ENCODE measurements at regions not wholly inside any gene's neighbourhood (a gene's known extent, or its start where the extent isn't known, plus 50 kb on each side); places are given as distances from the start of the nearest gene placed in this dataset.
"Not testable (repeated sequence)": the region's sequence is repeated elsewhere in the genome, so short reads cannot be mapped to it uniquely, and the experiment has no call there.

DNA sequence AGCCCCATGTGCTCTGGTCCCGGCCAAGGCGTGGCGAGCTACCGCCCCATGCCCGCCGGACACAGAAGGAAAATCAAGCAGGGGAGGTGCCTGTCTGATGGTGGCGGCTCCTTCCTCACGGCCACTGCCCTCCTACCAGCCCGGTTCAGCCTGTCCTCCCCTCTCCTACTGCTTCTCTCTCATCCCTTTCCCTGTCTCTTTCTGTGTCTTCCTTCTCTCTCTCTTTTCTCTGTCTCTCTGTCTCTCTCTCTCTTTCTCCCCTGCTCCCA is 279.1 kb downstream of the ASMT start:
- TF ChIP-seq PAX5 (IDR thresholded peaks at IDR 0.05; ENCODE audit: insufficient read depth, low read length, severe bottlenecking) = no peak
- no peak for TF ChIP-seq POLR2A (IDR thresholded peaks at IDR 0.05; ENCODE audit: low read depth, low read length)
- no peak for TF ChIP-seq POU2F2 (IDR thresholded peaks at IDR 0.05; ENCODE audit: low read depth, low read length)
- no peak for TF ChIP-seq SPI1 (IDR thresholded peaks at IDR 0.05; ENCODE audit: low read depth, low read length)
- TF ChIP-seq POLR2AphosphoS5 (IDR thresholded peaks at IDR 0.05; ENCODE audit: low read depth, low read length) = no peak
- TF ChIP-seq TAF1 (IDR thresholded peaks at IDR 0.05; ENCODE audit: low read depth, low read length) = no peak
- FAIRE-seq = no peak
- DNase-seq (ENCODE audit: insufficient read length, low spot score) = no peak

DNA sequence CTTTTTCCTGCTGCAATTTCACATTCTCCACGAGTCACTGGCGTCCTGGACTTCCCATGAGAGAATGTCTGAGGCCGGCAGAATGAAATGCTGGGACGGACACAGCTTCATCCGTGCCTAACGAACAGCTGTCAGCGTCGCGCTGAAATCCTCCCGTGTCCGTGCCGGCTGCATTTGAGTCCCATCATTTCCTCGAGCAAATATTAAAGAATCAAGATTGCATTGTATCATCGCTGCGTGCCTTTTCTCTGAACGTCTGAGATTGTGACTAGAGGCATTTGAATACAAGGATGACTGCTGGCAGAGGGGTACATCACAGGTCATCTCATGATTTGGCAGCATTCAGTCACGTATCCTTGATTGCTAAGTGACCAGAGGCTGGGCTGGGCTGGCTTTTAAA is 279.9 kb downstream of the ASMT start:
- DNase-seq (ENCODE audit: insufficient read length, low spot score) (no peak), FAIRE-seq (no peak)
- no peak for TF ChIP-seq SPI1 (IDR thresholded peaks at IDR 0.05; ENCODE audit: low read depth, low read length)
- TF ChIP-seq POU2F2 (IDR thresholded peaks at IDR 0.05; ENCODE audit: low read depth, low read length) = no peak
- no peak for TF ChIP-seq TAF1 (IDR thresholded peaks at IDR 0.05; ENCODE audit: low read depth, low read length)
- TF ChIP-seq PAX5 (IDR thresholded peaks at IDR 0.05; ENCODE audit: insufficient read depth, low read length, severe bottlenecking) = no peak
- no peak for TF ChIP-seq POLR2A (IDR thresholded peaks at IDR 0.05; ENCODE audit: low read depth, low read length)
- no peak for TF ChIP-seq POLR2AphosphoS5 (IDR thresholded peaks at IDR 0.05; ENCODE audit: low read depth, low read length)

DNA sequence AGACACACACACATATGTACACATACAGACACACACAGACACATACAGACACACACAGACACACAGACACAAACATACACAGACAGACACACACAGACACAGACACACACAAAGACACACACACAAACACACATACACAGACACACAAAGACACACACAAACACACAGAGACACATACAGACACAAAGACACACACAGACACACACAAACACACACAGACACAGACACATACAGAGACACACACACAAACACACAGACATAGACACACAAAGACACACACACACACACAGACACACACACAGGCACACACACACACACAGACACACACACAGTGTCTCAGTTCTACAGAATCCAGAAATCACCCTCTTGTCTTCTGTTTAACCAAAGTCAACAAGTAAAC is 280.7 kb downstream of the ASMT start:
- no peak for DNase-seq (ENCODE audit: insufficient read length, low spot score)
- no peak for TF ChIP-seq POLR2AphosphoS5 (IDR thresholded peaks at IDR 0.05; ENCODE audit: low read depth, low read length)
- no peak for TF ChIP-seq POLR2A (IDR thresholded peaks at IDR 0.05; ENCODE audit: low read depth, low read length)
- no peak for TF ChIP-seq POU2F2 (IDR thresholded peaks at IDR 0.05; ENCODE audit: low read depth, low read length)
- no peak for TF ChIP-seq SPI1 (IDR thresholded peaks at IDR 0.05; ENCODE audit: low read depth, low read length)
- no peak for TF ChIP-seq TAF1 (IDR thresholded peaks at IDR 0.05; ENCODE audit: low read depth, low read length)
- TF ChIP-seq PAX5 (IDR thresholded peaks at IDR 0.05; ENCODE audit: insufficient read depth, low read length, severe bottlenecking) = no peak
- FAIRE-seq = peak; percentile 45

DNA sequence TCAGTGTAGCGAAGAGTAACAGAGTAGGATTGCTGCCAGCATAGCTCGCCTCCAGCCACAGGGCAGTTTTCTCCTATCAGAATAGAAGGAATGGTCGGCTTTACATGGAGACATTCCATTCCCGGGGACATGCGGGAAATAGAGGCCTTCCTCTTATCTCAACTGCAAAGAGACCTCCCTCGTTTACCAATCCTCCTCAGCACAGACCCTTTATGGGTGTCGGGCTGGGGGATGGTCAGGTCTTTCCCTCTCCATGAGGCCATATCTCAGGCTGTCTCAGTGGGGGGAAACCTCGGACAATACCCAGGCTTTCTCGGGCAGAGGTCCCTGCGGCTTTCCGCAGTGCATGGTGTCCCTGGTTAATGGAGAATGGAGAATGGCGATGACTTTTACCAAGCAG is 285.0 kb downstream of the ASMT start:
- no peak for TF ChIP-seq SPI1 (IDR thresholded peaks at IDR 0.05; ENCODE audit: low read depth, low read length)
- no peak for FAIRE-seq
- no peak for DNase-seq (ENCODE audit: insufficient read length, low spot score)

DNA sequence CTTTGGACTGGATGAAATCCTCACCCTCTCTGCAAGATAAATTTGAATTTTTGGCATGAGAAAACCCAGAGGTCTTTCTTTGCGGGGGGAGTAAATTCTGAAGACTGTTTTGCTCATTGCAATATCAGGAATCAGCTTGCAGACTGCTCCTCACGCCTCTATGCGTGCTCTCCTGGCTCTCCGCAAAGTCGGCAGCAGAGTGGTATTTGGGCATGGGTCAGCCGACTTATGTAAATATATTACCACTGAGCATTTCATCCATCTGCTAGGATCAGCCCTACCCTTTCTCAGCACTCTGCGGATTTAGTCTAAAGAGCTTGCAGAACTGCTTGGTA is 288.0 kb downstream of the ASMT start:
- TF ChIP-seq POU2F2 (IDR thresholded peaks at IDR 0.05; ENCODE audit: low read depth, low read length) = no peak
- TF ChIP-seq PAX5 (IDR thresholded peaks at IDR 0.05; ENCODE audit: insufficient read depth, low read length, severe bottlenecking) = no peak
- TF ChIP-seq SPI1 (IDR thresholded peaks at IDR 0.05; ENCODE audit: low read depth, low read length) = no peak
- TF ChIP-seq TAF1 (IDR thresholded peaks at IDR 0.05; ENCODE audit: low read depth, low read length) = no peak
- TF ChIP-seq POLR2A (IDR thresholded peaks at IDR 0.05; ENCODE audit: low read depth, low read length) = no peak
- no peak for TF ChIP-seq POLR2AphosphoS5 (IDR thresholded peaks at IDR 0.05; ENCODE audit: low read depth, low read length)
- DNase-seq (ENCODE audit: insufficient read length, low spot score) = no peak
- FAIRE-seq = no peak

DNA sequence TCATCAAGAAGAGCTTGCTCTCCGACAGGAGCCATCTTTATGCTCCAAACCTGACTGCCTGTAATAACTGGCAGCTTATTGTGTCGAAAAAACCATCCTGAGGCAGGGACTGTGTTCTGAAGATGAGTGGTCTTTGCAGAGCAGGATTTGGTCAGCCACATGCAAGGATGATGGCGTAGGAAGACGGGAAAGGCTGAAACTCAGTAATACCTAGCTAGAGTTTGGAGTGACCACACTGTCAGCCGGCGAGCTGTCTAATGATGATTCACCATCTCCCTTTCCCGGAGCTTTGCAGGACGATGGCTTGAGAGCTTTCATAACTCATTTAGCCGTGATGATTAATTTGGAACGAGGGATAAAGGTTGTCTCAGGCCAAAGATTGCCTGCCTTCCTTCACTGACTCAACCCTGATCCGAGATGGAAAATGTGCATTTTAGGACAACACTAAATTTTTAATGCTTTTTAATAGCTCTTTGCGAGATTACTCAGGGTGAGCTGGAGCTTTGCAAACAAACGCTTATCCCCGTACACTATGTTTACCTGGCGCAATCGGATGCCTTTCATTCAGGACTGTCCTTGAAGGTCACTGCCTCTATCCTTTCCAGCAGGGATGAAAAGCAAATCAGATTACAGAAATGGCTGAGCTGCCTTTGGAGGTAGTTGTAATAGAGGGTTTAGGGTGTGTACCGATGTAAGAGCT is 288.5 kb downstream of the ASMT start:
- DNase-seq (ENCODE audit: insufficient read length, low spot score) (no peak), FAIRE-seq (no peak)
- TF ChIP-seq POLR2AphosphoS5 (IDR thresholded peaks at IDR 0.05; ENCODE audit: low read depth, low read length) = no peak
- no peak for TF ChIP-seq SPI1 (IDR thresholded peaks at IDR 0.05; ENCODE audit: low read depth, low read length)
- TF ChIP-seq PAX5 (IDR thresholded peaks at IDR 0.05; ENCODE audit: insufficient read depth, low read length, severe bottlenecking) = no peak
- TF ChIP-seq POLR2A (IDR thresholded peaks at IDR 0.05; ENCODE audit: low read depth, low read length) = no peak
- no peak for TF ChIP-seq TAF1 (IDR thresholded peaks at IDR 0.05; ENCODE audit: low read depth, low read length)
- no peak for TF ChIP-seq POU2F2 (IDR thresholded peaks at IDR 0.05; ENCODE audit: low read depth, low read length)

DNA sequence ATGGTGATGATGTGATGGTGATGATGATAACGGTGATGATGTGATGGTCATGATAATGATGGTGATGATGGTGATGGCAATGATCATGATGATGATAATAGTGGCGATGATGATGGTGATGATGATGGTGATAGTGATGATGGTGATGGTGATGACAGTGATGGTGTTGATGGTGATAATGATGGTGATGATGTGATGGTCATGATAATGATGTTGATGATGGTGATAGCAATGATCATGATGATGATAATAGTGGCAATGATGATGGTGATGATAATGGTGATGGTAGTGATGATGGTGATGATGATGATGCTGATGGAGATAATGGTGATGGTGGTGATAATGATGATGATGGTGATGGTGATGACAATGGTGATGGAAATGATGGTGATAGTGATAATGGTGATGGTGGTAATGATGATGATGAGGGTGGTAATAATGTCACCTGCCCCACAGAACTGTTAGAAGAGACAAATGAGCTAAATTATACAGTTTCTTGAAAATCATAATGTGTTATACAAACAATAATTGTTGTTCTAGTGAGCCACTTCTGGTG is 289.9 kb downstream of the ASMT start:
- TF ChIP-seq SPI1 (IDR thresholded peaks at IDR 0.05; ENCODE audit: low read depth, low read length) (no peak), POU2F2 (IDR thresholded peaks at IDR 0.05; ENCODE audit: low read depth, low read length) (no peak), PAX5 (IDR thresholded peaks at IDR 0.05; ENCODE audit: insufficient read depth, low read length, severe bottlenecking) (no peak), TAF1 (IDR thresholded peaks at IDR 0.05; ENCODE audit: low read depth, low read length) (no peak), POLR2AphosphoS5 (IDR thresholded peaks at IDR 0.05; ENCODE audit: low read depth, low read length) (no peak), POLR2A (IDR thresholded peaks at IDR 0.05; ENCODE audit: low read depth, low read length) (no peak)
- FAIRE-seq (peak; percentile 73), DNase-seq (ENCODE audit: insufficient read length, low spot score) (no peak)

DNA sequence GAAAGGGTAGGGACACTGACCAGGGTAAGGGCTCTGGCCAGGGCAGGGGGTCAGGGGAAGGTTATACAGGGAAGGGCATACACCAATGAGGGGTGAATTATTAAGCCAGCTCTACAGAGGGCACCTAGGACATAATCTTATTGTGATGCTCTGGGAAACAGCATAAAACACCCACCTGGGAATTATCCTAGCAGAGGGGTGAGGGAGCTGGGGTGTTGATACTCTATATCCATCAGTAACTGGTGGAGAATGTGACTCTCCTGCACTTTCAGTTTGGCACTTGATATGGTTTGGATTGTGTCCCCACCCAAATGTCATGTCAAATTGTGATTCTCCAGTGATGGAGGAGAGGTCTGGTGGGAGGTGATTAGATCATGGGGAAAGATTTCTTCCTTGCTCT is 291.2 kb downstream of the ASMT start:
- FAIRE-seq (no peak), DNase-seq (ENCODE audit: insufficient read length, low spot score) (no peak)
- no peak for TF ChIP-seq TAF1 (IDR thresholded peaks at IDR 0.05; ENCODE audit: low read depth, low read length)
- TF ChIP-seq POLR2AphosphoS5 (IDR thresholded peaks at IDR 0.05; ENCODE audit: low read depth, low read length) = no peak
- no peak for TF ChIP-seq SPI1 (IDR thresholded peaks at IDR 0.05; ENCODE audit: low read depth, low read length)
- TF ChIP-seq PAX5 (IDR thresholded peaks at IDR 0.05; ENCODE audit: insufficient read depth, low read length, severe bottlenecking) = no peak
- no peak for TF ChIP-seq POU2F2 (IDR thresholded peaks at IDR 0.05; ENCODE audit: low read depth, low read length)
- TF ChIP-seq POLR2A (IDR thresholded peaks at IDR 0.05; ENCODE audit: low read depth, low read length) = no peak

DNA sequence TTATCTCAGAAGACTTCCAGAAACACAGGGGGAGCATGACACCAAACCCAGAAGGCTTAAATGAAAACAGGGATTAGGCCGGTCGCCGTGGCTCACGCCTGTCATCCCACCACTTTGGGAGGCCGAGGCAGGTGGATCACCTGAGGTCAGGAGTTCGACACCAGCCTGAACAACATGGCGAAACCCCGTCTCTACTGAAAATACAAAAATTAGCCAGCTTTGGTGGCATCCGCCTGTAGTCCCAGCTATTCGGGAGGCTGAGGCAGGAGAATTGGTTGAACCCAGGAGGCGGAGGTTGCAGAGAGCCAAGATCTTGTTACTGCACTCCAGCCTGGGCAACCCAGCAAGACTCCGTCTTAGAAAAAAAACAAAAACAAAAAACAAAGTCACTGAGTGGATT is 294.1 kb downstream of the ASMT start:
- DNase-seq (ENCODE audit: insufficient read length, low spot score); FAIRE-seq: not testable (repeated sequence)

DNA sequence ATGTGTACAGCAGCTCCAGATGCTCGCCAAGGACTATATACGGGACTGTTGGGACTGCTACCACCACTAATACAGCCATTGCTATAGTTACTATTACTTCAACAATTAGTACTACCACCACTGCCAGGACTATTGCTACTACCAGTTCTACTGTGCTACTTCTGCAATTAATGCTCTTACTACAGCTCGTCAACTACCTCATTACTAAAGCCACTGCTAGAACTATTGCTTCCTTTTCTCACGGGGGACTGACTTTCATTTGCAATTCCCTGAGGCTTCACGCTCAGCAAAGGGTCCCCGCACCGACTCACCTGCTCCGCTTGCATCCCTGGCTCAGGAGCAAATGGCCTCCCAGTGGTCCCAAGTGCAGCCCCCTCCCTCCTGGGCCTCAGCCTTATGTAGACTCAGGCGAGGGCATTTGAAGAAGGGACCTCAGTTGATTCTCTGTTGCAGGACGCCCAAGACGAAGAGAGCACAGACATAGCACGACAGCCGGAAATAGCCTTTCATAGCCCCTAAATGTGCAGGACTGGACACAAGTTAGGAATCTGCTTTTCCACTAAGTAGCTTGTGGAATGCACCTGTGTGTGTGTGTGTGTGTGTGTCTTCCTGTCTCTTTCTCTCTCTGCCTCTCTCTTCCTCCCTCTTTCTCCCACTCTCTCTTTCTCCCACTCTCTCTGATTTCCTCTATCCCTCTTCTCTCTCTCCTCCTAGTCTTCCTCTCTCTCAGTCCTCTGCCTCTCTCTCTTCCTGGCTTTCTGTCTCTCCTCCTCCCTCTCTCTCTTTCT is 294.8 kb downstream of the ASMT start:
- DNase-seq (ENCODE audit: insufficient read length, low spot score) (no peak), FAIRE-seq (no peak)
- no peak for TF ChIP-seq POLR2AphosphoS5 (IDR thresholded peaks at IDR 0.05; ENCODE audit: low read depth, low read length)
- TF ChIP-seq POU2F2 (IDR thresholded peaks at IDR 0.05; ENCODE audit: low read depth, low read length) = no peak
- TF ChIP-seq POLR2A (IDR thresholded peaks at IDR 0.05; ENCODE audit: low read depth, low read length) = no peak
- no peak for TF ChIP-seq PAX5 (IDR thresholded peaks at IDR 0.05; ENCODE audit: insufficient read depth, low read length, severe bottlenecking)
- no peak for TF ChIP-seq SPI1 (IDR thresholded peaks at IDR 0.05; ENCODE audit: low read depth, low read length)
- no peak for TF ChIP-seq TAF1 (IDR thresholded peaks at IDR 0.05; ENCODE audit: low read depth, low read length)

Measured in GM12891 (cell line).